IMR-90 (cell line): ENCODE measurements at regions not wholly inside any gene's neighbourhood (a gene's known extent, or its start where the extent isn't known, plus 50 kb on each side); places are given as distances from the start of the nearest gene placed in this dataset.

Experiments used
- BHLHE40 ChIP-seq: fragments of 150-350 bp; IDR thresholded peaks from 2 replicates; pipeline ENCODE4 v1.6.1; 2016; ENCODE audit warnings: mild to moderate bottlenecking, low read depth, low read length
- CEBPB ChIP-seq: IDR thresholded peaks from 2 replicates; pipeline ENCODE4 v1.6.1; 2012; ENCODE audit warnings: low read depth, low read length, improper control_type of control experiment
- CHD1 ChIP-seq: IDR thresholded peaks from 2 replicates; pipeline ENCODE4 v1.6.1; 2012; ENCODE audit warnings: low read depth, low read length, improper control_type of control experiment
- CTCF ChIP-seq: conservative IDR thresholded peaks from 2 replicates; pipeline ENCODE4 v1.5.1; 2012; ENCODE audit warnings: mild to moderate bottlenecking, low read depth, low read length, improper control_type of control experiment
- MAZ ChIP-seq: IDR thresholded peaks from 2 replicates; pipeline ENCODE4 v1.6.1; 2012; ENCODE audit warnings: low read depth, mild to moderate bottlenecking, low read length, improper control_type of control experiment, moderate library complexity, borderline replicate concordance
- POLR2A ChIP-seq: IDR thresholded peaks from 2 replicates; pipeline ENCODE4 v1.6.1; 2012; ENCODE audit warnings: mild to moderate bottlenecking, low read depth, low read length
- RAD21 ChIP-seq: IDR thresholded peaks from 2 replicates; pipeline ENCODE4 v1.6.1; 2012; ENCODE audit warnings: low read length, improper control_type of control experiment
- SMC3 ChIP-seq: fragments of 150-350 bp; IDR thresholded peaks from 2 replicates; pipeline ENCODE4 v1.6.1; 2016; ENCODE audit warnings: low read depth, mild to moderate bottlenecking, antibody characterized with exemption, low read length, moderate library complexity

GRCh38 chr20:40336533-40336932, 352.5 kb downstream of the MAFB start:
- no peak for TF ChIP-seq SMC3
- no peak for TF ChIP-seq CTCF
- TF ChIP-seq MAZ: no peak
- no peak for TF ChIP-seq POLR2A
- TF ChIP-seq BHLHE40: no peak
- TF ChIP-seq RAD21: no peak
- no peak for TF ChIP-seq CHD1
- no peak for TF ChIP-seq CEBPB
